HCT116 (cell line): ENCODE measurements at regions not wholly inside any gene's neighbourhood (a gene's known extent, or its start where the extent isn't known, plus 50 kb on each side); places are given as distances from the start of the nearest gene placed in this dataset.

Source experiments
- ATAC-seq: fragments of 200-7000 bp; cut with Tn5 transposase; 2 replicates; pipeline ENCODE4 v1.9.1; 2020; ENCODE audit warnings: mild to moderate bottlenecking, moderate library complexity
- BruUV-seq: library from RNA; stranded (reverse); fragments of 400-500 nt; replicated peaks from 2 replicates; lab custom pipeline; 2021; lab: Mats Ljungman, UMichigan
- CTCF ChIA-PET: fragments of 300-600 bp; sonication (Branson Sonifier 250); formaldehyde crosslinking; loops from one replicate; lab custom pipeline; 2021; ENCODE audit warnings: antibody characterized with exemption; lab: Charles Lee
- POLR2A ChIA-PET: fragments of 300-600, 350-600 bp; sonication (Branson Sonifier 250); formaldehyde crosslinking; loops from one replicate; lab custom pipeline; 2021; ENCODE audit warnings: antibody characterized with exemption; lab: Charles Lee
- RAD21 ChIA-PET, 2 experiments: fragments of 300-600 bp; sonication (Branson Sonifier 250); formaldehyde crosslinking; loops; one replicate each; lab custom pipeline; 2023; ENCODE audit warnings: low total read pairs in 2 of 2; ENCODE audit not compliant: uncharacterized antibody in 2 of 2, unreplicated experiment in 2 of 2, low non-redundant PET in 1 of 2; lab: Charles Lee
- DNase-seq: peaks from one replicate; pipeline ENCODE4 v3.0.0-alpha.2; 2010; ENCODE audit warnings: low read depth, low spot score
- H2AFZ ChIP-seq: fragments of 200-600 bp; shearing (Covaris generic), sonication (generic); 2 replicates; pipeline ENCODE4 v1.6.1; 2017; ENCODE audit warnings: low read depth, mixed run types, mixed read lengths, antibody characterized with exemption, low read length; ENCODE audit not compliant: poor library complexity, severe bottlenecking
- H3K27ac ChIP-seq: 2 replicates; pipeline ENCODE4 v1.5.1; 2012; ENCODE audit warnings: low read depth, low read length
- H3K27me3 ChIP-seq: fragments of 200-600 bp; sonication (generic); 2 replicates; pipeline ENCODE4 v1.6.1; 2016; ENCODE audit warnings: mixed run types, low read length, mixed read lengths; ENCODE audit not compliant: insufficient read depth
- H3K36me3 ChIP-seq, 2 experiments: fragments of 200-500 bp in 1 of 2; fragments of 200-600 bp in 1 of 2; sonication (Bioruptor generic) in 1 of 2; sonication (generic) in 1 of 2; 2 replicates each; pipeline versions ENCODE4 v1.5.1 to v1.6.1; 2014 to 2016; ENCODE audit warnings: low read length in 2 of 2, inconsistent platforms in 1 of 2, mixed read lengths in 1 of 2, mixed run types in 1 of 2; ENCODE audit not compliant: insufficient read depth in 2 of 2, control insufficient read depth in 1 of 2
- H3K4me1 ChIP-seq, 2 experiments: fragments of 200-600 bp in 1 of 2; sonication (generic) in 1 of 2; 2 replicates each; pipeline versions ENCODE4 v1.5.1 to v1.6.1; 2012 to 2017; ENCODE audit warnings: low read length in 2 of 2, inconsistent platforms in 1 of 2, mild to moderate bottlenecking in 1 of 2, mixed read lengths in 1 of 2, mixed run types in 1 of 2, moderate library complexity in 1 of 2; ENCODE audit not compliant: insufficient read depth in 2 of 2, control insufficient read depth in 1 of 2
- H3K4me2 ChIP-seq: fragments of 200-600 bp; sonication (generic); 2 replicates; pipeline ENCODE4 v1.6.1; 2017; ENCODE audit warnings: mixed run types, low read length, mixed read lengths
- H3K4me3 ChIP-seq, 2 experiments: fragments of 200-600 bp in 1 of 2; sonication (generic) in 1 of 2; replicated peaks in 1 of 2; 2 replicates each; pipeline ENCODE4 v1.5.1; 2011 to 2016; ENCODE audit warnings: low read length in 2 of 2, control low read depth in 1 of 2, low read depth in 1 of 2, mild to moderate bottlenecking in 1 of 2, mixed read lengths in 1 of 2, mixed run types in 1 of 2
- H3K79me2 ChIP-seq: fragments of 200-600 bp; sonication (generic); 2 replicates; pipeline ENCODE4 v1.6.1; 2017; ENCODE audit warnings: mild to moderate bottlenecking, mixed run types, low read length, moderate library complexity, mixed read lengths; ENCODE audit not compliant: insufficient read depth
- H3K9ac ChIP-seq: fragments of 200-600 bp; sonication (generic); 2 replicates; pipeline ENCODE4 v1.6.1; 2016; ENCODE audit warnings: low read length, mixed read lengths
- H3K9me2 ChIP-seq: fragments of 200-600 bp; sonication (generic), shearing (Covaris generic); 2 replicates; pipeline ENCODE4 v1.6.1; 2017; ENCODE audit warnings: mixed run types, mild to moderate bottlenecking, moderate library complexity; ENCODE audit not compliant: insufficient read depth
- H3K9me3 ChIP-seq, 2 experiments: fragments of 200-500 bp in 1 of 2; fragments of 200-600 bp in 1 of 2; sonication (Bioruptor generic) in 1 of 2; sonication (generic) in 1 of 2; 2 replicates each; pipeline ENCODE4 v1.6.1; 2014 to 2017; ENCODE audit warnings: low read length in 2 of 2, mixed read lengths in 2 of 2, inconsistent platforms in 1 of 2, low read depth in 1 of 2, mild to moderate bottlenecking in 1 of 2, mixed run types in 1 of 2, moderate library complexity in 1 of 2; ENCODE audit not compliant: control insufficient read depth in 1 of 2, insufficient read depth in 1 of 2
- H4K20me1 ChIP-seq: fragments of 200-600 bp; sonication (generic), shearing (Covaris generic); 2 replicates; pipeline ENCODE4 v1.6.1; 2017; ENCODE audit warnings: mixed run types, mild to moderate bottlenecking, moderate library complexity; ENCODE audit not compliant: insufficient read depth
- CEBPB ChIP-seq: IDR thresholded peaks from 2 replicates; pipeline ENCODE4 v1.6.1; 2012; ENCODE audit warnings: low read depth
- EGR1 ChIP-seq: IDR thresholded peaks from 2 replicates; pipeline ENCODE4 v1.6.1; 2012; ENCODE audit warnings: low read depth
- ELF1 ChIP-seq: IDR thresholded peaks from 2 replicates; pipeline ENCODE4 v1.6.1; 2012; ENCODE audit warnings: low read depth, borderline replicate concordance
- EZH2 ChIP-seq: fragments of 200-600 bp; sonication (generic); IDR thresholded peaks from 2 replicates; pipeline ENCODE4 v1.6.1; 2017; ENCODE audit warnings: antibody characterized with exemption, mixed run types
- EZH2phosphoT487 ChIP-seq: fragments of 200-600 bp; IDR thresholded peaks from 2 replicates; pipeline ENCODE4 v1.6.1; 2018; ENCODE audit warnings: antibody characterized with exemption, borderline replicate concordance
- FOSL1 ChIP-seq: IDR thresholded peaks from 2 replicates; pipeline ENCODE4 v1.6.1; 2012; ENCODE audit warnings: low read depth
- POLR2A ChIP-seq: IDR thresholded peaks from 2 replicates; pipeline ENCODE4 v1.7.0; 2011; ENCODE audit warnings: borderline replicate concordance; ENCODE audit not compliant: insufficient read depth, insufficient read length; ENCODE audit errors: extremely low read depth
- POLR2AphosphoS5 ChIP-seq: IDR thresholded peaks from 2 replicates; pipeline ENCODE4 v1.6.1; 2011; ENCODE audit warnings: mild to moderate bottlenecking, low read depth, low read length, moderate library complexity
- RAD21 ChIP-seq: IDR thresholded peaks from 2 replicates; pipeline ENCODE4 v1.6.1; 2012; ENCODE audit warnings: low read depth, mild to moderate bottlenecking
- SIN3A ChIP-seq: IDR thresholded peaks from 2 replicates; pipeline ENCODE4 v1.6.1; 2012; ENCODE audit warnings: low read depth
- SP1 ChIP-seq: IDR thresholded peaks from 2 replicates; pipeline ENCODE4 v1.6.1; 2012; ENCODE audit warnings: low read depth
- SRF ChIP-seq: IDR thresholded peaks from 2 replicates; pipeline ENCODE4 v1.6.1; 2012; ENCODE audit warnings: low read depth
- TCF7L2 ChIP-seq: IDR thresholded peaks from 2 replicates; pipeline ENCODE4 v1.7.0; 2011; ENCODE audit warnings: borderline replicate concordance, inconsistent platforms; ENCODE audit not compliant: insufficient read depth, insufficient read length; ENCODE audit errors: extremely low read depth
- YY1 ChIP-seq: IDR thresholded peaks from 2 replicates; pipeline ENCODE4 v1.6.1; 2011; ENCODE audit warnings: low read length, low read depth, moderate library complexity, mild to moderate bottlenecking; ENCODE audit not compliant: insufficient replicate concordance; ENCODE audit errors: extremely low read depth
- ZFX ChIP-seq: fragments of 450-650 bp; IDR thresholded peaks from 2 replicates; pipeline ENCODE4 v1.6.1; 2017
- ZNF274 ChIP-seq: fragments of 200-500 bp; sonication (Bioruptor generic); IDR thresholded peaks from 2 replicates; pipeline ENCODE4 v1.6.1; 2014; ENCODE audit warnings: mild to moderate bottlenecking, low read depth, low read length, inconsistent platforms
- intact Hi-C: fragments of 100-400 bp; cut with micrococcal nuclease; formaldehyde crosslinking; loops from 2 replicates; pipeline ENCODE4 v1.10.0; 2022
- TF ChIP-seq, protein P1 (sequence below): IDR thresholded peaks from 2 replicates; pipeline ENCODE4 v1.6.1; 2012
- TF ChIP-seq, protein P2 (sequence below): IDR thresholded peaks from 2 replicates; pipeline ENCODE4 v1.6.1; 2012
- TF ChIP-seq, protein P3 (sequence below), 3 experiments: fragments of 200-600 bp in 1 of 3; sonication (generic) in 1 of 3; IDR thresholded peaks in 2 of 3; conservative IDR thresholded peaks in 1 of 3; 2 replicates each; pipeline ENCODE4 v1.5.1; 2012 to 2017; ENCODE audit warnings: low read depth in 2 of 3, low read length in 2 of 3, antibody characterized with exemption in 1 of 3, borderline replicate concordance in 1 of 3, control low read depth in 1 of 3, mild to moderate bottlenecking in 1 of 3, mixed read lengths in 1 of 3, mixed run types in 1 of 3, moderate library complexity in 1 of 3; ENCODE audit not compliant: insufficient read depth in 1 of 3

DNA sequence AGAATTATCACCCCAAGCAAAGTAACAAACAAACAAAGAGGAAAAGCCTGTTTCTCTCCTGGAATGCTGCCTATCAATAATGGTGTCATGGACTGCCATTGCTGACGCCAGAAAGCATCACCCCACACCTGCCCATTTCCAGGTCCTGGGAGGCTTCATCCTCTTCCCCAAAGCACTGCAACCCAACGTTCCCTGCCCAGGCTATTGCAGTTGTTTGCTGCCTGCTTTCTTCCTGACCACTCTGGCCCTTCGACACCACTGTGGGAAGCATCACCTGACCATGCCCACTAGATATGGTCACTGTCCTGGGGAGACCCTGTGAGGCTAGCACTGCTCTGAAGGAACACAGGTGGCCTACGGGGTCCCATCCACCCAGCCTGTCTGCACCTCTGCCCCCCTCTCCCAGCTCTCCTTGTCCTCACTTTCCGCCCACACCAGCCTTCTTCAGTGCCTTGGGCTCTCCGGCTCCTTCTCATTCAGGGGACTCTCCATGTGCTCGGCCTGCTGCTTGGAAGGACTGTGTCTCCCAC is 439.6 kb downstream of the GLRX3 start:
- no peaks in the 10 kb centered on the region for H3K36me3 ChIP-seq
- DNase-seq (no peak), ATAC-seq (no peak)
- H2AFZ ChIP-seq: no peak overlapping the region
- H4K20me1 ChIP-seq: no peaks in the 10 kb centered on the region
- no peaks in the 10 kb centered on the region for H3K4me1 ChIP-seq
- intact Hi-C loops: no loop called here
- H3K9ac ChIP-seq: no peak overlapping the region
- RAD21 ChIA-PET: no interaction called here
- no peaks in the 10 kb centered on the region for H3K9me2 ChIP-seq
- CTCF ChIA-PET: no interaction called here
- no peaks in the 10 kb centered on the region for H3K27me3 ChIP-seq
- no peak overlapping the region for H3K27ac ChIP-seq
- H3K4me2 ChIP-seq: no peak overlapping the region
- no peaks in the 10 kb centered on the region for H3K9me3 ChIP-seq
- H3K79me2 ChIP-seq: no peaks in the 10 kb centered on the region
- POLR2A ChIA-PET: no interaction called here
- no peak overlapping the region for H3K4me3 ChIP-seq
- no peak for TF ChIP-seq SIN3A
- TF ChIP-seq SP1: no peak
- TF ChIP-seq SRF: no peak
- TF ChIP-seq, protein P1, sequence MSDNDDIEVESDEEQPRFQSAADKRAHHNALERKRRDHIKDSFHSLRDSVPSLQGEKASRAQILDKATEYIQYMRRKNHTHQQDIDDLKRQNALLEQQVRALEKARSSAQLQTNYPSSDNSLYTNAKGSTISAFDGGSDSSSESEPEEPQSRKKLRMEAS: no peak
- TF ChIP-seq ZNF274: no peak
- no peak for TF ChIP-seq ELF1
- no peak for TF ChIP-seq RAD21
- TF ChIP-seq EGR1: no peak
- no peak for TF ChIP-seq POLR2A
- no peak for TF ChIP-seq CEBPB
- TF ChIP-seq, protein P2, sequence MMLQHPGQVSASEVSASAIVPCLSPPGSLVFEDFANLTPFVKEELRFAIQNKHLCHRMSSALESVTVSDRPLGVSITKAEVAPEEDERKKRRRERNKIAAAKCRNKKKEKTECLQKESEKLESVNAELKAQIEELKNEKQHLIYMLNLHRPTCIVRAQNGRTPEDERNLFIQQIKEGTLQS: no peak
- no peak for TF ChIP-seq YY1
- no TSS peak for BruUV-seq

DNA sequence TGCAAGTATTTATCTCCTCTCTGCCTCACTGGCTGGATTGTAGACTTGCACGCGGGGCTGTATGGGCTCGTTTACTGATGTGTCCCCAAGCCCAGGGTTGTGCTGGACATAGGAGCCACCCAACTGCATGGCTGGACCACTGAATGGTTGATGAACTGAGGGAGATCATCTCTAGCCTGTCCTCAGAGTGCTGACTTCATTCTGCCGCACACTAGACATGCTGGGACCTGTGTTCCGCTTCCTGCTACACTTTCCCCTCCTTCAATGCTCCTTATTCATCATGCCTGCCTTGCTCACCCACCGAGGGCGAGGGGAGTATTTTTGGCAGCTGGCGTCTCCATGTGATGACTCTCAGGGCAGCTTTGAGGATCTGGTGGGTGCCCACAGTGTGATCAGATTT is 440.2 kb downstream of the GLRX3 start:
- ChIA-PET RAD21 (no interaction called here), CTCF (no interaction called here), POLR2A (no interaction called here)
- BruUV-seq: no TSS peak
- no peaks in the 10 kb centered on the region for H3K4me1 ChIP-seq
- intact Hi-C loops: no loop called here
- H3K4me2 ChIP-seq: no peak overlapping the region
- TF ChIP-seq POLR2A: no peak
- no peak for TF ChIP-seq SRF
- TF ChIP-seq, protein P3, sequence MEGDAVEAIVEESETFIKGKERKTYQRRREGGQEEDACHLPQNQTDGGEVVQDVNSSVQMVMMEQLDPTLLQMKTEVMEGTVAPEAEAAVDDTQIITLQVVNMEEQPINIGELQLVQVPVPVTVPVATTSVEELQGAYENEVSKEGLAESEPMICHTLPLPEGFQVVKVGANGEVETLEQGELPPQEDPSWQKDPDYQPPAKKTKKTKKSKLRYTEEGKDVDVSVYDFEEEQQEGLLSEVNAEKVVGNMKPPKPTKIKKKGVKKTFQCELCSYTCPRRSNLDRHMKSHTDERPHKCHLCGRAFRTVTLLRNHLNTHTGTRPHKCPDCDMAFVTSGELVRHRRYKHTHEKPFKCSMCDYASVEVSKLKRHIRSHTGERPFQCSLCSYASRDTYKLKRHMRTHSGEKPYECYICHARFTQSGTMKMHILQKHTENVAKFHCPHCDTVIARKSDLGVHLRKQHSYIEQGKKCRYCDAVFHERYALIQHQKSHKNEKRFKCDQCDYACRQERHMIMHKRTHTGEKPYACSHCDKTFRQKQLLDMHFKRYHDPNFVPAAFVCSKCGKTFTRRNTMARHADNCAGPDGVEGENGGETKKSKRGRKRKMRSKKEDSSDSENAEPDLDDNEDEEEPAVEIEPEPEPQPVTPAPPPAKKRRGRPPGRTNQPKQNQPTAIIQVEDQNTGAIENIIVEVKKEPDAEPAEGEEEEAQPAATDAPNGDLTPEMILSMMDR (IDR thresholded peaks at IDR 0.05 in 2 of 3, conservative IDR thresholded peaks at IDR 0.05 in 1 of 3; ENCODE audit: borderline replicate concordance in 1 of 3, insufficient read depth in 1 of 3, low read depth in 2 of 3, low read length in 2 of 3): no peak
- TF ChIP-seq SP1: no peak
- TF ChIP-seq EZH2: no peak
- TF ChIP-seq TCF7L2: no peak
- TF ChIP-seq, protein P1: no peak
- no peak for TF ChIP-seq EZH2phosphoT487
- no peak for TF ChIP-seq FOSL1
- no peak for TF ChIP-seq ZNF274
- no peak for TF ChIP-seq ZFX
- TF ChIP-seq POLR2AphosphoS5: no peak
- H3K9ac ChIP-seq: no peak overlapping the region
- H3K27ac ChIP-seq: no peak overlapping the region
- no peaks in the 10 kb centered on the region for H3K36me3 ChIP-seq
- no peaks in the 10 kb centered on the region for H3K9me3 ChIP-seq
- H2AFZ ChIP-seq: no peak overlapping the region
- ATAC-seq: no peak
- no peak for DNase-seq
- no peaks in the 10 kb centered on the region for H4K20me1 ChIP-seq
- H3K79me2 ChIP-seq: no peaks in the 10 kb centered on the region
- no peaks in the 10 kb centered on the region for H3K27me3 ChIP-seq
- H3K9me2 ChIP-seq: no peaks in the 10 kb centered on the region
- no peak overlapping the region for H3K4me3 ChIP-seq
